ENCODE measurements at regions not wholly inside any gene's neighbourhood (a gene's known extent, or its start where the extent isn't known, plus 50 kb on each side); places are given as distances from the start of the nearest gene placed in this dataset.

DNA sequence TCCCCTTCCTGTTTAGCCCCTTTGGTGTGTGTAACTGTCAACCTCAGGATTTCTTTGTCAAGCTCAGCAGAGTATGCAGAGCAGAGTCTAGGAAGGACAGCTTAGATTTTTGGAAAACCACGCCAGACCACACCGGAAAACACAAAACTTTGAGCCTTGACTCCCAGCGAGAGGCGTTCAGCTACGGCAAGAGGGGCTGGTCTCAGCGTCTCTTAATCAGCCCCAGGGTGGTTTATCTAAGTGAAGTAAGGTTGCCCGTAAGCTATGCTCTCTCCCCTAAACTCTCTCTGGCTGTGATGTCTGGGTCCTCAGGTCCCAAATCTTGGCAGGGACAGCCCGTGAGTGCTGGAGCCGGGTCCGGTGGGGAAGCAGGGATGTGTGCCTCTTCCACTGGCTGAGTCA lies 230.9 kb downstream of the KLF6 start:
- DNase-seq (ENCODE audit: low spot score in 2 of 2) (no peak), FAIRE-seq (no peak)

DNA sequence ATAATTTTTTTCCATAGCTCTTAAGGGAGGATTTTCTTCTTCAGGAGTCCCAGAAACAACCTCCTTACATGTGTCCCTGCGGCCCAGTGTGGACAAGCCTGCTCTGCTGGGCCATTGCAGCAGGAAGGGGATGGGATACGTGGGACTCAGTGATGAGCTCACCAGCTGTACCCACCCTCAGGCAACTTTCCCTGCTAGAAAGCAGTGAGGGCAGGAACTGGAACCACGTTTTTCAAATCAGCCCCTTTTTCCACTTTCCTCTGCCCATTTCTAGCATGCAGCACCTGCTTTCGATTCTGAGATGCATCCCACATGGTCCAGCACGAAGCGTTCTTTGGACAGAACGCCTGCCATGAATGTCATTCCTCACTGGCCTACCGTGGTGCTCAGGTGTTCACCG lies 232.7 kb downstream of the KLF6 start:
- no peak for FAIRE-seq
- no peak for DNase-seq (ENCODE audit: low spot score in 2 of 2)

DNA sequence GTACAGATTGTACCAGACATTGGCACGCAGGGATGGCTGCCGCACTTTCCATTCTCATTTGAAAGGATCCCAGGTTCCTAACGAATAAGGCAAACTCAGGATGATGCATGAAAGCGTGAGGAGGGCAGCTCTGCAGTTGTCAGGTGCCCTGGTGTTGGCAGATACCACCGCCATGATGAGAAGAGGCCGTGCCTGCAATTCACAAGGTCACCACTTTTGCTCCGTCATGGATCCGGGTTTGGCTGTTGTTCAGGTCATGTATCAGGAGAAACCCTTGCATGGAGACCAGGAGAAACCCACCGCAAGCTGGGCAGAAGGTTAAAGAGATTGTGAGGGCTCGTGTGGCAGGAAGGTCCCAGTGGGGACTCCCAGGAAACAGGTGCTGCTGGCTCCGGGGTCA lies 233.2 kb downstream of the KLF6 start:
- FAIRE-seq (no peak), DNase-seq (ENCODE audit: low spot score in 2 of 2) (no peak)

DNA sequence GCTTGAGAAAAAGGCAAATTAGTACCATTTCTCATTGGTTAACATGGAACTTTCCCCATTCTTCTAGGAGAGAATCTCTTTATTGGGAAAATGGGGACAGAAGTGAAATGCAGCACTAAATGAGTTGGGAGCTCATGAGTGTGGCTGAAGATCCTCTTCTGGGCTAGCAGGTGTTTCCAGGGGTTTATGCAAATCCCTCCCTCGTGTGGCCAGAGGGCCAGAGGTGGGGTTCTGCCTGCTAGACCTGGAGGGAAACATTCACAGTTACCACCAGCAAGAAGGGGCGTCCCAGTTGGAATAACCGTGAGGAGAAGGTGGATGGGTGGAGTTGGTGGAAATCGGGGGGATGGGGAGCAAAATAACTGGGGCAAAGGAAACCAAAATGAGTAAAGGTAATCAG lies 235.9 kb downstream of the KLF6 start:
- FAIRE-seq: no peak
- DNase-seq (ENCODE audit: low spot score in 2 of 2): no peak

DNA sequence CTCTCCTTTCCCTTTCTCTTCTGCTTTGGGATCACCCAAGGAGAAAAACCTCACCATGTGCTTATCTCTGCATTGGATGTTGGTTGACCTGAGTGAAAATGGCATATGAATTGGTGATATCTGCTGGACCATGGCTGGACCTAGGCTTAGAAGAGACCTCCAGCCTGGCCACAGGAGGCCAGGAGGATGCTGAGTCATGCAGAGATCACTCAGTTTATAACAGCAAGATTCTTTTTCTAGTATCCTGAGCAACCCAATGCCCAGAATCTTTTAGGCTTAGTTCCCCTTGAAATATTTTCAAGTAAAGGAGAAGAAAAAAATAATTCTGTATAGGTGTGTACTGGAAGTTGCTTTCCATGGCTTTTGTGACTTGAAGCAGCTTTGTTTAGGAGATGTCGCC lies 236.3 kb downstream of the KLF6 start:
- FAIRE-seq: no peak
- DNase-seq (ENCODE audit: low spot score in 2 of 2): no peak

DNA sequence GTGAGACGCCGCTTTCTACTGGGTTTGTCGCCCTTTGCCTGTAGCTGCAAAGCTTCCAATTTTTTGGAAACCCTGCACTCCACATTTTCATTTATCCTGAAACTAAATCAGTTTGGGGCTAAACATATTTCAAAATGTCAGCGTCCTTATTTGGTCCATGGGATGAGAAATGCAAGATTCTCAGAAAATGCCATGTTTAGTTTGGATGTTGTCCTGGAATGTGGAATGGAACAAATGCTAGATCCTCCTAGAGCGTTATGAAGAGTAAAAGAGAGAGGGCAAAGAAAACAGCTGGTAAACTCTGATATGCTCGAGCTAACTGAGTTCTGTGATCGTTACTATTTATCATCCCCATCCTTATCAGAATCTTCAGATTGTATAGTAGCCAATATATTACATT lies 236.9 kb downstream of the KLF6 start:
- no peak for DNase-seq (ENCODE audit: low spot score in 2 of 2)
- FAIRE-seq: no peak

DNA sequence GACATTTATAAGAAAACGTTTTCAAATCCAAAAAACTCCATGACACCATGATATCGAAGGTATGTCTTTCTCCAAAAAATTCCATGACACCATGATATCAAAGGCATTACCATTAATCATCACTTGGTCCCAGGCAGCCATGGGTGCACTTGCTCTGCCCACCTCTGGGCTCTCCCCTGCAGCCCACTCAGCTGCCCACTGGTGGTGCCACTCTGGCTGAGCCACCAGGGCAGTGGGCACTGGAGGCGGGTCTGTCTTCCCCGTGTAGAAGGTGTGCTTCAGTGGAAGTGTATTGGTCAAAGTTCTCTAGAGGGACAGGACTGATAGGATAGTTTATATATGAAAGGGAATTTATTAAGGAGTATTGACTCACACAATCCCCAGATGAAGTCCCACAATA lies 240.4 kb downstream of the KLF6 start:
- FAIRE-seq (no peak), DNase-seq (ENCODE audit: low spot score in 2 of 2) (no peak)

DNA sequence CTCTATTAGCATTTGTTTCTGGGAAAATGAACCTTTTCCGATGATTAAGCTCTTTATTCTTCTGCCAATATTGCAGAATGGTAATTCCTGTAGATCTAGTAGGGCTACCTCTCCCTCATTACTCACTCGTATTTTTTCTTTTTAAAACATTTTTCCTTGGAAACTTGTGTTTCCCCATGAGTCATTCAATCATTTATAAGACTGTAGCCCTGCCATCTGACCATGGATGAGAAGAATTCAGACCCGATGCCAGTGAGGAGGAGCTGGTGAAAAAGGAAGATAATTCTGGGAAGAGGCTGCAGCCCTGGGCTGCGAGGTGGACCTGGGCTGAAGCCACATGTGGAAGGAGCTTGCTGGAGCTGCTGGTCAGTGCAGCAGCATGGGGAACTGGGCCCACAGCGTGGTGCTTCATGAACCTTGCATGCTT lies 242.8 kb downstream of the KLF6 start:
- no peak for FAIRE-seq

DNA sequence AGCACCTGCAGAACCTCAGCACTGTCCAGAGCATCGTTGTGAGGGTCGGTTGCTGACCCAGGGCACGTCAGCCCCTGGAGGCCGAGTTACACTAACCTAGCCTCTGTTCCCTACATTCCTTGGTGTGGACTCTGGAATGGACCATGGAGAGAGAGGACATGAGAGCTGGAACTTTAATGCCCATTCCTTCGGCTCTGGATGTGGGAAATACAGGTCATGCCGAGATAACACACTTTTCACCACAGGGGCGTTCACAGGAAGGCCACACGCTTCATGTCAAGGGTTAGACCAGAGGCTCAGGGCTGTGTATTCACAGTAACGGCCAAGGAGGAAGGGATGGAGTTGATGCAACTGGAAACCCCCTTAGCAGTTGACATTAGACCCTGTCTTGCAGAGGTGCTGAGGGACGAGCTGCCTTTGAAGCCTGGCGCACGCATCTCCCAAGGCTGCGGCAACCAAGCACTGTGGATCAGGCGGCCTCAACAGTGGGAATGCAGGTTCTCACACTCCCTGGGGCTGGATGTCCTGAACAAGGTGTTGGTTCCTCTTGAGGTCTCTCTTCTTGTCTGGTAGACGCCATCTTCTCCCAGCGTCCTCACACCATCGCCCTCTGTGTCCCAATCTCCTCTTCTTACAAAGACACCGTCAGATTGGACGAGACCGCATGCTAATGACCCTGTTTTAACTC lies 245.2 kb downstream of the KLF6 start:
- FAIRE-seq: no peak
- no peak for DNase-seq (ENCODE audit: low spot score in 2 of 2)

More for the DNA sequence above, 242.8 kb downstream of the KLF6 start:
- peak in 1 of 2 donors; percentile 36 for DNase-seq (ENCODE audit: low spot score in 2 of 2)

DNA sequence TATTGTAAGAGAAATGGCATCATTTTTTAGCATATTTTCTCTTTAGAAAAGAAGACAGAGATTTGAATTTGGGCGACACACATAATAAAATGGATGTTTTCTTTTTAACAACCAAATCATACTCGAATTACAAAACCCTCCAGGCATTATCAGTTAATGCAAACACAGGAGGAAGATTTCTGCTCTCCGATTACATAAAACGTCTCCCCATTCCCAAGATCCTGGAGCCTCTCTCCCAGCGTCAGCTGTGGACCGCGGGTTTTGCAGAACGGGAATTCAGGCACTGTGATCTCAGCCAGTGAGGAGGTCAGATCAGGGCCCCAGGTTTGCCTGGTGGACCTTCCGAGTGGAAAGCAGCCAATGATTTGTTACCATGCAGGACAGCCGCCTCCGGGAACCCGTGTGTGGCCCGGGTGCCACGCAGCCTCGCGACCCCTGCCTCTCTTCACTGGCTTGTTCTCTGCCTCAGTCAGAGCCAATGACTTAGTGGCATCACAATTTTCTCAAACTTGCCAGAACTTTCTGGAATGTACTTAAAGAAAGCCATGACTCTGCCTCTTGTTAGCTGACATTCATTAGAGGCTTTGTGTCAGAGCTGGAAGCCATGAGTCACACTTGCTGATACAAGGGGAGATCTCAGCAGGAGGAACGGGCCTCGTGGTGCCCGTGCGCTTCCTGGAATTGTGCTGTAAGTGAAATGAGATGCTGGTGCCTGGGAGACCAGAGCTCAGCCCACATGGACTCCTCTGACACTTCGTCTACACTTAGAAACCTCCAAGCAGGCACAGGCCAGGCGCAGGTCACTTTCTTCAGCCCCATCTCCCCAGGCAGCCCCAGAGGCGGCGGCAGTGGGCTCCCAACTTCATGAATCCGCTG lies 246.1 kb downstream of the KLF6 start:
- no peak for FAIRE-seq
- no peak for DNase-seq (ENCODE audit: low spot score in 2 of 2)

DNA sequence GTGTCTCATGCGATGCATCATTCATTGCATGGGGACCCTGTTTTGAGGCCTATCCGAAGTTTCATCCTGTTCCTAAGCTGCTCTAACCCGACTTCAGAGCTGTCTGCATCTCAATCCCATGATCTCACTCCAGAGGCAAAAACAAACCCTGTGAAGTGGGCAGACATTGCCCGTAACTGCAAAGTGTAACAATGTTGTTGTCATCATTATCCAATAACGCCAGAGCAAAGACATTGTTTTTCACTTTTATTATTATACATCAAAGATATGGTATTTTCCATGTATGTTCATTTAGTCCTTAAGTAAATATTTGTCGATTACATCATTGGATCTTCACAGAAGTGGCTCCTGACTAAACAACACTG lies 246.7 kb downstream of the KLF6 start:
- DNase-seq (ENCODE audit: low spot score in 2 of 2): no peak
- no peak for FAIRE-seq

DNA sequence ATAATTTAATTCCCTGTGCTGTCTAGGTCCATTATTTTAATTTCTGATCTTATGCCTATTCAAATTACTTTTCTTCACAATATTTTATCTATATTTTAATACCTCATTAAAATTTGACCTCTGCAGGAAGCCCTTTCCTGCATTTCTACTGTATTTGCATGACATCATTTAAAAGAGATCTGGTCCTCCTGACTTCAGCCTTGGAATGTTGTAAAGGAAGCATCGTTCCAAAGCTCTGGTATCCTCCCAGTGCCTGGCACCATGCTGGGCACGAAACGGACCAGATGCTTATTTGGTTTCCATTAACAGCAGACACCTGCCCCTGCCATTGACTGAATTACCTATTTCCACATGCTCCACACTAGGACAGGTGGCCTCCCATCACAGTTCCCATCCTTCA lies 247.5 kb downstream of the KLF6 start:
- no peak for DNase-seq (ENCODE audit: low spot score in 2 of 2)

DNA sequence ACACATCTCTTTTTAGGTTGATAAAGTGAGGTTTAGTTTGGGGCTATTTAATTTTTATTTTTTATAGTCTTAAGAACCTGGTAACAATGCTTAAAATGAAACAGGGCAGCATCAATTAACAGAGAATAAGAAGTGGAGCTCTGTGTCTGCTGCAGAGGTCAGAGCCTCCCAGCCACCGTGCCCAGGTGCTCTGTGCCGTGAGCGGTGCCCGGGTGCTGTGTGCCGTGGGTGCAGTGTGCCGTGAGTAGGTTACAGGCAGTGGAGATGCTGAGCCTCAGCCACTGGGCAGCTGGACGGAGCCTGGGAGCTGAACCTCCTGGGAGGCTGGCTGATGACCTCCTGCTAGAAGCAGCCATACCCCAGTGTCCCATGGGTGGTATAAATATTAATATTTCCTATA lies 250.0 kb downstream of the KLF6 start:
- FAIRE-seq (no peak), DNase-seq (ENCODE audit: low spot score in 2 of 2) (no peak)

More for the DNA sequence above, 247.5 kb downstream of the KLF6 start:
- FAIRE-seq: no peak

DNA sequence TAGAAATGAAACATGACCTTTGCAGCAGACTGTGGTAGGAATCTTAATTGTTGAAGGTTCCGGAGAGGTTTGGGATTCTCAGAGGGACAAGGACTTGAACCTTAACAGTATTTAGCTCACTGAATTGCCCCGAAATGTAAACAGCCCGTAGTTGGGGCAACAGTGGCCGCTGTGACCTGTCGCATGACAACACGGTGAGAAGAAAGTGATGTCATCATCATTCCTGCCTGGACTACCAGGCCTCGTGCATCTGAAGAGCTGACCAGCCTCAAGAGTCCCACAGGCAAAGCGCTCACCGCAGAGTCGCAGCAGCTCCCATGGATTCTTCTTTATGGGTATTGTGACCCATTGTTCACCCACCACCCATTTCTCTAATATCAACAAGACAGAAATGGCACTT lies 250.6 kb downstream of the KLF6 start:
- no peak for DNase-seq (ENCODE audit: low spot score in 2 of 2)
- FAIRE-seq: no peak

DNA sequence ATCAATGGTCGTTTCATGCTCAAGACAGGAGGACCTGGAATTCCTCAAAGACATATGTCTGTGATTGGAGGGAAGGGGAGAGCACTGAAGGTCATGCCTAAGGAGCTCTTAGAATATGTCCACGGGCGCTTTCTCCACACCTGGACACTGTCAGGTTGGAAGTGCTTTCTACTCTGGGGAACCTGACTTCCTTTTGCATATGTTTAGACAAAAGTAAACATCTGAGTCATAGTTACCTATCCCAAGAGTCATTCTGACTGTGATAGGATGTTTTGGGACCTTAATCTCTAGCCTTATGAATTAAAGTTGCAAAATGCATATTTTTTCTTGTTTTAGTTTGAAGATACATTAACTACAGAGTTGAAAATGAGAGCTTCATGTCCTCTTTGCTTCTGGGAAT lies 251.7 kb downstream of the KLF6 start:
- FAIRE-seq (no peak), DNase-seq (ENCODE audit: low spot score in 2 of 2) (no peak)

DNA sequence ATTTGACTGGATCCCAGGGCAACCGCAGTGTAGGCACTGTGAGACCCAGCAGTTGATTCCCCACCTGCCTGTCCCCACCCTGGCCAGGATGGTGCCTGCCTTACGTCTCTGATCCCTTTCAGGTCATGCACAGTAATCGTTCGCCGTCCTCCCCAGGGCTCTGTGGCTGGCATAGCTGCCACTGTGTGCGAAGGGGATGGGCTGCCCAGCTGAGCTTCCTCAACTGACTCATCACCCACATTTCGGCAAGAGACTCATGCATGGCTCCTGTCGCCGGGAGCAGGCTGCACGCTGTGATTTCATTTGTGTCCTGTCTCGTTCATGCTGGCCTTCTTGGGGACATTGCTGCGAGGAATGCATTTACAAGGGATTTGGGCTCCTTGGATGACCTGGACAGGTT lies 252.4 kb downstream of the KLF6 start:
- no peak for DNase-seq (ENCODE audit: low spot score in 2 of 2)
- FAIRE-seq: no peak

DNA sequence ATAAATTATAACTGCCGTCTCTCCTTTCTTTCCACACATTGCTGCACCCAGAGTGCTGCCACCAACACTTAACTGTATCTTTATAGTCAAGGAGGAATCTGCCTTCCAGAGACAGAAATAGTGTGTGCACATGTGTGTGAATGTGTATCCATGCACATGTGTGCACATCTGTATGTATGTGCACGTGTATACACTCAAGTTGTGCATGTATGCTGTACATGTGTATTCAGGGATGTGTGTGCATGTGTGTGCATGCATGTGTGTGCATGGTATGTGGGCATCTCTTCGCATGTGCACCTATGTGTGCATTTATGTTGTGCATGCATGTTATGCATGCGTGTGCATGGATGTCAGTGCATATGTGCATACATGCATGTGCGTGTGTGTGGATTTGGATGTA lies 253.3 kb downstream of the KLF6 start:
- DNase-seq (ENCODE audit: low spot score in 2 of 2) (no peak), FAIRE-seq (no peak)

DNA sequence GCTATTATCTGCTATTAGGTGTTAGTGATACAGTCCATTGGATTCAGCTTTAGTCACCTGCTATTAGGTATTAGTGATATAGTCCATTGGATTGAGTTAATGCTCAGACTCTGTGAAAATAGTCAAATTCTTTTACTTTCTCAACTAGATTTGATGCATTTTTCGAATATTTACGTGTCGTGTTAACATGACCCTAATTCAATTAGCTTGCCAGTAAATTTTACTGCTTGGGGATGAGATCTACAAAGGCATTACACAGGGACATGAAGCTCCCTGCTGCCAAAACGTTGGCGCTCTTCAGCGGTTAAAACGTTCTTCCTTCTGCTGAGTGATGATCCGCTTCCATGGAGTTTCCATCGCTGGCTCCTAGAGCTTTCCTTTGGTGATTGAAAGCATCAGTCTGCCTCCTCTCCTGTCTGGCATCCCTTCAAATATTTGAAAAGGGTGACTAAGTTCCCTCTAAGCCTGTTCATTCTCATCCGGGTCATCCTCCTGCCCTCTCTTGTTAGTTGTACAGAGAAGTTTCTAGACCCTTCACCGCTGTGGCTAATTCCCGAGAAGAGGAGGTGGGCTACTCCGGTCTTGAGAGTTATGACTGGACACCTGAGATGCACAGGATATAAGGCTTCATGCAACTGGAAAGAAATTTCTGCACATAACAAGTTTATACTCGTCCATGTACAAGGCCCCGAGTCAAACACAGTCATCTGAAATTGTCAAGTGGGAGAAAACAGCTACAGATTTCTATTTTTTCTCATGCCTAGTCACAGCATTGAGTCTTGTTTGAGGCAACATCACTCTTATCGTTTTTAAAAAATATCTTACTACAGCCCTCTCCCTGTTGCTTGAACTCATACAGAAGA lies 254.0 kb downstream of the KLF6 start:
- FAIRE-seq (no peak), DNase-seq (ENCODE audit: low spot score in 2 of 2) (no peak)

DNA sequence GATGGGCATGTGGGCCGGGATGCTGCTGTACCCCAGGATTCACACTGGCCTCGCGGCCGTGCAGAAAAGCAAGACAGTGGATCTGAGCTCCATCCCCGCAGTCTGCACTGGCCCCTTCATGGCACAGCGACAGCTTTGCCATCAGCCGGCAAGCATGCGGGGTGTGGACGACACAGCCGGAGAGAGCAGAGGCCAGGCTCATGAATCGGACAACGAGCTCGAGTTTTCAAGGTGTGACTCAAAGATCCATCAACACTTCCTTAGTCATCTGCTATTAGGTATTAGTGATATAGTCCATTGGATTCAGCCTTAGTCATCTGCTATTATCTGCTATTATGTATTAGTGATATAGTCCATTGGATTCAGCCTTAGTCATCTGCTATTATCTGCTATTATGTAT lies 254.7 kb downstream of the KLF6 start:
- DNase-seq (ENCODE audit: low spot score in 2 of 2) (no peak), FAIRE-seq (no peak)

DNA sequence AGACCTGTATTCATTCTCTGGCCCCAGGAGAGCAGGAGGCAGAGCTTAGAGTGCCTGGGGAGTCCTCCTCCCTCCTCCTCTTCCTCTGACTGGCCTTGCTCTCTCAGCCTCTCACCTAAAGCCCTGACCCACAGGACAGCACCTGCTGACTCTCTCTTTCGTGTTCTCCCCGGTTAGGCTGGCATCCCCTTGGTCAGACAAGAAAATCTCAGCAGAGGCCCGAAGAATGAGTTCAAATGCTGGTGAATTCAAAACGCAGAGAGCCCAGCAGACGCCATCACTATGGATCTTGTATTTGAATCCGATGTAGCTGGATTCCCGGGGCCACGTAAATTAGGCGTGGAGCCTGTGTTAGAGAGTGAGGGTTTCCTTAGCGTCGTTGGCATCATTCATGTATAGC lies 255.3 kb downstream of the KLF6 start:
- no peak for FAIRE-seq
- no peak for DNase-seq (ENCODE audit: low spot score in 2 of 2)

DNA sequence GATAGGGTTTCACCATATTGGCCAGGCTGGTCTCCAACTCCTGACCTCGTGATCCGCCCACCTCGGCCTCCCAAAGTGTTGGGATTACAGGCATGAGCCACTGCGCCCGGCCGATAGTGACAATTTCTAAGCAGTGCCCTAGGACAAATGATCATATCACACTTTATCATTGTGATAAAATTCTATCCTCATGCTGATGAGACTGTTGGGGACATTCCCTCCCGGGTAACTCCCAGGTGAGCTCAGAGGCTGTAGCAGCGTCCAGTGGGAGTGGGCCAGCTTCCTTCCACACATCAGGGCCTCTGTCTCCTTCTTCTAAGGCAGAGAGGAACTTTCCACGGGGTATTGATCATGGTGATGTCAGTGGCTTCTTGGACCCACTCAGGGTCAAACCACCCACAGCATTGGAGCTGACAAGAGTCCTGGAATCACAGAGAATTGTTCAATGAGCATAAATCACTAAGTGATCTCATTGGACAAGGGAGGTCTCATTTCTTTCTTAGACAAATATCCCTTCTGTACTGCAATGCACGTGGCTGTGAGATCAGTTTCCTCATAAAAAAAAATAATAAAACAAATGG lies 256.1 kb downstream of the KLF6 start:
- DNase-seq (ENCODE audit: low spot score in 2 of 2): no peak
- FAIRE-seq: no peak

All from frontal cortex (tissue), 3 donors.